Ovary (tissue), 3 donors: ENCODE measurements at regions not wholly inside any gene's neighbourhood (a gene's known extent, or its start where the extent isn't known, plus 50 kb on each side); places are given as distances from the start of the nearest gene placed in this dataset.

ENCODE experiments used
- EP300 ChIP-seq: sonication (generic); formaldehyde crosslinking; IDR thresholded peaks from one replicate; pipeline ENCODE4 v1.6.1; 2017; ENCODE audit warnings: antibody characterized with exemption
- TF ChIP-seq, protein P1 (sequence below), 3 donors: fragments of 450-650 bp in 2 of 3; fragments of 200-600 bp in 1 of 3; IDR thresholded peaks; one replicate each; pipeline versions ENCODE4 v1.5.1 to v1.8.0; 2016 to 2022; ENCODE audit warnings: antibody characterized with exemption in 3 of 3, mild to moderate bottlenecking in 1 of 3
- donor health status: DM: no; HTN: no; CAD: no.

DNA sequence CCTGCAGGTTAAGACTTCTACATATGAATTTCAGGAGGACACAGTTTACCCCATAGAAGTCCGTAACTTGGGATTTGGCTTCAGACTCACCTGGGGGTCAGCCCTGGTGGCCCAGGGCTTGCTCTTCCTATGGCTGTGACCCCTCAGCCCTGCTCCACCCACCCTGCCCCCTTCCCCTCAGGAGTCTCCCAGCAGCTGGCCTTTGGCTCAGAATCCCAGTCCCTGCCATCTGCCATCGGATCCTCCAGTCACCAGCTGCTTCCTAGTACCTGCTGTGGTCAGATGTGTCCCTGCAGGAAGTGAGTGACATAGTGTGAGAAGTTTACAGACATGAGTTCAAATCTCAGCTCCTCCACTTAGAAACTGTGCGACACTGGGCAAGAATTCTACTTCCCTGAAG is 332.6 kb downstream of the NPHP4 start:
- TF ChIP-seq EP300: no peak
- TF ChIP-seq, protein P1, sequence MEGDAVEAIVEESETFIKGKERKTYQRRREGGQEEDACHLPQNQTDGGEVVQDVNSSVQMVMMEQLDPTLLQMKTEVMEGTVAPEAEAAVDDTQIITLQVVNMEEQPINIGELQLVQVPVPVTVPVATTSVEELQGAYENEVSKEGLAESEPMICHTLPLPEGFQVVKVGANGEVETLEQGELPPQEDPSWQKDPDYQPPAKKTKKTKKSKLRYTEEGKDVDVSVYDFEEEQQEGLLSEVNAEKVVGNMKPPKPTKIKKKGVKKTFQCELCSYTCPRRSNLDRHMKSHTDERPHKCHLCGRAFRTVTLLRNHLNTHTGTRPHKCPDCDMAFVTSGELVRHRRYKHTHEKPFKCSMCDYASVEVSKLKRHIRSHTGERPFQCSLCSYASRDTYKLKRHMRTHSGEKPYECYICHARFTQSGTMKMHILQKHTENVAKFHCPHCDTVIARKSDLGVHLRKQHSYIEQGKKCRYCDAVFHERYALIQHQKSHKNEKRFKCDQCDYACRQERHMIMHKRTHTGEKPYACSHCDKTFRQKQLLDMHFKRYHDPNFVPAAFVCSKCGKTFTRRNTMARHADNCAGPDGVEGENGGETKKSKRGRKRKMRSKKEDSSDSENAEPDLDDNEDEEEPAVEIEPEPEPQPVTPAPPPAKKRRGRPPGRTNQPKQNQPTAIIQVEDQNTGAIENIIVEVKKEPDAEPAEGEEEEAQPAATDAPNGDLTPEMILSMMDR (IDR thresholded peaks at IDR 0.05): no peak
